GM19351 (cell line): ENCODE measurements at regions not wholly inside any gene's neighbourhood (a gene's known extent, or its start where the extent isn't known, plus 50 kb on each side); places are given as distances from the start of the nearest gene placed in this dataset.
"Not testable (repeated sequence)": the region's sequence is repeated elsewhere in the genome, so short reads cannot be mapped to it uniquely, and the experiment has no call there.

Experiments
- ATAC-seq: cut with Tn5 transposase; IDR thresholded peaks from one replicate; pipeline ENCODE4 v1.9.1; 2021; ENCODE audit warnings: mild to moderate bottlenecking, moderate library complexity; ENCODE audit not compliant: unreplicated experiment

GRCh38 chr5:92748072-92748676, 832.8 kb downstream of the NR2F1-AS1 start:
- no peak for ATAC-seq

GRCh38 chr5:92741906-92742305, 839.1 kb downstream of the NR2F1-AS1 start:
- ATAC-seq = no peak

GRCh38 chr5:92734211-92734940, 846.6 kb downstream of the NR2F1-AS1 start:
- no peak for ATAC-seq

- ATAC-seq = no peak
Observed at GRCh38 chr5:92730486-92730885, 850.5 kb downstream of the NR2F1-AS1 start.

- ATAC-seq = no peak
Observed at GRCh38 chr5:92729088-92729487, 851.9 kb downstream of the NR2F1-AS1 start.

- ATAC-seq = no peak
Observed at GRCh38 chr5:92715946-92716520, 865.0 kb downstream of the NR2F1-AS1 start.

- no peak for ATAC-seq
Observed at GRCh38 chr5:92713826-92714225, 867.2 kb downstream of the NR2F1-AS1 start.

GRCh38 chr5:92713335-92713743, 867.7 kb downstream of the NR2F1-AS1 start:
- ATAC-seq = no peak

- no peak for ATAC-seq
Observed at GRCh38 chr5:92711956-92712355, 869.1 kb downstream of the NR2F1-AS1 start.

GRCh38 chr5:92704590-92704989, 876.4 kb downstream of the NR2F1-AS1 start:
- ATAC-seq = no peak

GRCh38 chr5:92703976-92704375, 877.0 kb downstream of the NR2F1-AS1 start:
- no peak for ATAC-seq

- ATAC-seq = no peak
Observed at GRCh38 chr5:92695123-92696003, 885.7 kb downstream of the NR2F1-AS1 start.

GRCh38 chr5:92694067-92694466, 887.0 kb downstream of the NR2F1-AS1 start:
- ATAC-seq = no peak

- ATAC-seq = not testable (repeated sequence)
Observed at GRCh38 chr5:92691955-92692354, 889.1 kb downstream of the NR2F1-AS1 start.

- no peak for ATAC-seq
Observed at GRCh38 chr5:92687821-92688722, 892.9 kb downstream of the NR2F1-AS1 start.

- ATAC-seq = no peak
Observed at GRCh38 chr5:92678640-92679039, 902.4 kb downstream of the NR2F1-AS1 start.

GRCh38 chr5:92676215-92677165, 904.5 kb downstream of the NR2F1-AS1 start:
- no peak for ATAC-seq

GRCh38 chr5:92674321-92674720, 906.7 kb downstream of the NR2F1-AS1 start:
- ATAC-seq = no peak

GRCh38 chr5:92665506-92665905, 915.5 kb downstream of the NR2F1-AS1 start:
- ATAC-seq = no peak
